Keratinocyte (primary cell): ENCODE measurements at regions not wholly inside any gene's neighbourhood (a gene's known extent, or its start where the extent isn't known, plus 50 kb on each side); places are given as distances from the start of the nearest gene placed in this dataset.

Source experiments
- CTCF ChIP-seq, 3 experiments: IDR thresholded peaks in 1 of 3; conservative IDR thresholded peaks in 1 of 3; optimal IDR thresholded peaks in 1 of 3; 2 replicates in 2 of 3; 3 replicates in 1 of 3; pipeline versions ENCODE3 to v1.5.1; 2011; ENCODE audit warnings: low read length in 3 of 3, mild to moderate bottlenecking in 3 of 3, moderate library complexity in 2 of 3, control low read depth in 1 of 3, inconsistent platforms in 1 of 3; ENCODE audit not compliant: insufficient read depth in 2 of 3; ENCODE audit errors: extremely low read depth in 1 of 3
- EZH2 ChIP-seq: IDR thresholded peaks from one replicate; pipeline ENCODE4 v1.6.1; 2012; ENCODE audit warnings: inconsistent platforms, mild to moderate bottlenecking, low read length, moderate library complexity

- TF ChIP-seq CTCF (optimal IDR thresholded peaks at IDR 0.05 in 1 of 3, IDR thresholded peaks at IDR 0.05 in 1 of 3, conservative IDR thresholded peaks at IDR 0.05 in 1 of 3; ENCODE audit: extremely low read depth in 1 of 3, insufficient read depth in 2 of 3, low read length in 3 of 3) (no peak), EZH2 (no peak)
Observed at GRCh38 chr18:38576349-38576748, 1010.8 kb upstream of the CELF4 start.
